HG02763 (cell line): ENCODE measurements at regions not wholly inside any gene's neighbourhood (a gene's known extent, or its start where the extent isn't known, plus 50 kb on each side); places are given as distances from the start of the nearest gene placed in this dataset.

Experiments used
- ATAC-seq: cut with Tn5 transposase; IDR thresholded peaks from one replicate; pipeline ENCODE4 v1.9.1; 2021; ENCODE audit warnings: mild to moderate bottlenecking, moderate library complexity; ENCODE audit not compliant: unreplicated experiment

DNA sequence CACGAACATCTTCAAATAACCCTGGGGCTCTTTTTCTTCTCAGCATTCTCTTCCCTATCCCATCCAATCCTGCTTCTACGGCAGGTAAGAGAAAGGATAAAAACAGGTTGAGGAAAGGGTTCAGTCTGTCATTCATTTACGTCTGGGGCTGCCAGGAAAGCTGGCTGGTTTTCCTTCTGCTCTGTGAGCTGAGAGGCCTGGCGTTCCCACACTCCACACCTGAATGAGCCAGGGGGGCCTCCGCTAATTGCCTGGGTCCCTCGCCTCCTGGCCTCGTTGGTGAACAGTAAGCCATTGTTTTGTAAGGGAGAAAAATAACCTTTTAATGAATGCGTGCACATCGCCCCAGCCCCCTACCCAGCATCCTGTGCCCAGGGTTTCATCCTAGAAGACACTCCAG, 70.8 kb upstream of the SIM2 start:
- ATAC-seq, result no peak

DNA sequence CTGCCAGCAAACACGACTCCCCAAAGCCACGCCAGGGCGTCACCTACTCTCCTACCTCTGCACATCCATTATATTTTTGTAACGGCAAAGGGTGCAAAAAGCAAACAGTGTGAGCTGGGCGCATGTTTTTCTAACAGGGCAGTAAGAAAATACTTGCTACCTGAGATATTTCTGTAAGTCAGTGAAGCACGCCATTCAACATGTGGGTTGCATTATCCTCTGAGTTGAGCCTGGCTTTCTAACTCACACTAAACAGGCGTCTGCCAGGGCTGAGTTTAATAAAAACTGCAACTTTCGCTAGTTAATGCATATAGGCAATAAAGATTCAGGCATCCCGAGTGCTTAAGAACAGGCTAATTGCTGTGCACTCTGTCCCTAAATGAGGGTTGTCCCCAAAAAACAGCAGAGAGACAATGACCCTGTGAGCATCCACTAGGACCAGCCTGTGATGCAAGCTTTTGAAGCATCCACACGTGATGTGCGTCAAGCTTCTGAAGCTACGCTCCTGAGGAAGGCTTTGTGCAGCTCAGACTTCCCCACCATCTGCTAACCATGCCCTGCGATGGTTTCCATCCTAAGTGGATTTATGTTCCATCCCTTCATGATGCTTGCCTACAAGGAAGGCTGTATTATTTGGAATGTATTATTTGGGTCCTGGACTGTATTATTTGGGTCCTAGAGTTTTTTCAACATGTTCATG, 70.0 kb upstream of the SIM2 start:
- no peak for ATAC-seq

DNA sequence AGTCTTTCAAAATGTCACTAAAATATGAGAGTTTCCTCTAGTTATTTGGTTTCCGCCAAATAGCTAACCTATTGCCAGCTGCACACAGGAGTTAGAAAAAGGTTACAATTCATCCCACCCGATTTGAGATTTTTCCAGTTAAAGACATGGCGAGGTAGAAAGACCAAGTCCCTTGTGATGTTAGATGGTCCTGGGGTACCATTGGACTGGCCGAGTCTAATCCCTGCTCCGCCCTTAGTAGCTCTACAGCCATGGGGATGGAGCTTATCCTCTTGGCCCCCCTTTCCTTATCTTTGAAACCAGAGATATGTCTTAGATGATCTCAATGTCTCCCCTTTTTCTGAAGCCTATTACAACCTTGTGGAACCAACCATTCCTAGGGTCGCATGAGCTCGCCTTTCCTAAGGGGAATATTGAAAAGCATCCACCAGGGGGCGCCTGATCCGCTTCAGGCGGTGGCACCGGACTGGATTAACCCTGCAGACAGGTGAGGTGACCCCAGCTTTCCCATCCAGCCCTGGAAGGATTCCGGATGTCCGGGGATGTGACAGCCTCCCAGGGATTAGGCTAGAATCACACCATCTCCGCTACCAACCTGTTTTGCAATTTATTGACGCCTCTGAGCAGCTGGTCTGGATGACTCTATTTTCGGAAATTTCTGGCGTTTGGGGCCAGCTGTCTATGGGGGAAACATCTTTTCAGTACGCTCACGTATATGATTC, 68.3 kb upstream of the SIM2 start:
- no peak for ATAC-seq

DNA sequence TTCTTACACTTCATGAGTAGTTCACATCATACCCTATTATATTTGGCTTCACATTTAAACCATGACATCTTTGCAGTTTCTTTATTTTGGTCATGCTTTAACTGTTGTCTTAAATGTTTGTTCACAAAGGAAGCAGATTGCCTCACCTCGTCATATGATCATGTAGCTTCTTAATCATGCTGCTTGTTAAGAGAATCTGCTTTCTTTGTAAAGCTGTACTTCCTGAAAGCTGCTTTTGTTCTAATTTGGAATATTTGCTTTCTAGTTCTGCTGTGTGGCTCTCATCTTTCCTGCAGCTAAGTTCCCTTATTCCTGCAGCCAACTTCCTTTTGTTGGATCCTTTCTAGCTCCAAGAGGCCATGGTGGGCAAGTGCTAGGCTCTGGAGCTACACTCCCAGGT, 62.9 kb upstream of the SIM2 start:
- no peak for ATAC-seq

DNA sequence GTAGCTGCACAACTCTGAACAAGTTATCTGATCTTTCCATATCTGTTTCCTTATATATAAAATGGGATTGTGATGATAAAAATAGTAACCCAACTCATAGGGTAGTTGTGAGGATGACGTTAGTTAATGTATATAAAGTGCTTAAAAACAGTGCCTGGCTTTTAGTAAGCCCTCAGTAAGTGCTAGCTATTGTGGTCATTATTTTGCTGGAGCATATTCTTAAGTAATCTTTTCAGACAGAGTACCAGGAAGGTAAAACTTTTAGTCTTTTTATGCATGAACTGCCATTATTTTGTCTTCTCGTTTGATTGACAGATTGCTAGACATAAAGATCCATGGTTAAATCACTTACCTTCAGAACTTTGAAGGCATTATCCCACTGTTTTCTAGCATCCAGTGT, 62.5 kb upstream of the SIM2 start:
- ATAC-seq, result no peak

DNA sequence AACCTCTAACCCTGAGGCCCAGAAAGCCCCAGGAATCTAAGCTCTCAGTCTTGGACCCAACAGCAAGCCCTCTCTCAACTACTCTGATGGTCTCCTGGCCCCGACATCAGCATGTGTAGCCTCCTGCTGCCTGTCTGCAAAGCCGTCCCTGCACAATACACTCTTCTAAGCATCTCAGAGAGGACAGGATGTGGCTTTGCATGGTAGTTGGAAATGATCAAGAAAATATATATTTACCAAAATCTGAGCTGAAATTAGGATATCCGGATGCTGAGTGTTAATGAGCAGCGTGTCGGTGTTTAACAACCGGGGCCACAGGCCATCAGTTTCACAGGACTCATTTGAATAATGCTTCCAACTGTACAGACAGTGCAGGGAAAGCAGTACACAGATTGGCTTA, 59.1 kb upstream of the SIM2 start:
- ATAC-seq, result no peak

DNA sequence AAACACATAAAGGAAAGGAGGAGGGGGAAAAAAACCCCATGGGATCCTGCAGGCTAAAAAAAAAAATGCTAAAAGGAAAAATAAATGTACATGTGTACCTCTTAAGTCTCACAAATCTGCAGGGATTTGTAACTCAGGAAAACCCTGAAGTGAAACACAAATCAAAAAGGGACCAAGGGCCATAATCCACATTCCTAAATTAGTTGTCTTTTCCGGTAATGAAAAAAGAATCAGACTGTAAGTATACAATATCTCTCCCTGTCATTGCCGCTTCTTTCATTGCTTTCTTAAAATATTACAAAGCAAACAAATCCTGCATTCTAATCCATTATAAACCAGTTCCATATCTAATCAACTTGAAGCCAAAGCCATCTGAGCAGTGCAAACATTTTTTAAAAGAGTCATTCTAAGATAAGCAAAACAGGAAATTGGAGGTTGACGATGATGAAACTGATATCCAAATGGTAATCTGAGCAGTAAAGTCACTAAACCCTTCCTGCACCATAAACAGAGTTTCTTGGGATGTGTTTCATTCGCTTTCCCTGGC, 58.7 kb upstream of the SIM2 start:
- no peak for ATAC-seq

DNA sequence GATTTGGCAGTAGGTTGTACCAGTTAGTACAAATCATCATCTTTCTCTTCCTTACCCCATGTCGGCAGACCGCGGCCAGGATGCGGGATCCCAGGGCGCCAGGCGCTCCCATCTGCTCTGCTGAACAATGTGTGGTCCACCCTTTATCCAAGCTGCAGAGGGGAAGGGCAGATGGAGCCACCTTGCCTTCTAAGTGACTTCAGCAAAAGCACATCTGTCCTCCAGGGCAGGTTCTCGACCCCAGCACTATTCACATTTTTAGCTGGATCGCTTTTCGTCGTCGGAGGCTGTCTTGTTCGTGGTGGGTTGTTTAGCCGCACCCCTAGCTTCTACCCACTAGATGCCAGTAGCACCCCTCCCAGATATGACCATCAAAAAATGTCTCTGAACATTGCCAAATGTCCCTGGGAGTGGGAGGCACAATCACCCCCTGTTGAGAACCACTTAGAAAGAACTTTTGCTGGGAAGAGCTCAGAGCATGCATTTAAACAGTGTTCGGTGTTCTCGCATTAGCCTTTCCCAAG, 58.1 kb upstream of the SIM2 start:
- no peak for ATAC-seq

DNA sequence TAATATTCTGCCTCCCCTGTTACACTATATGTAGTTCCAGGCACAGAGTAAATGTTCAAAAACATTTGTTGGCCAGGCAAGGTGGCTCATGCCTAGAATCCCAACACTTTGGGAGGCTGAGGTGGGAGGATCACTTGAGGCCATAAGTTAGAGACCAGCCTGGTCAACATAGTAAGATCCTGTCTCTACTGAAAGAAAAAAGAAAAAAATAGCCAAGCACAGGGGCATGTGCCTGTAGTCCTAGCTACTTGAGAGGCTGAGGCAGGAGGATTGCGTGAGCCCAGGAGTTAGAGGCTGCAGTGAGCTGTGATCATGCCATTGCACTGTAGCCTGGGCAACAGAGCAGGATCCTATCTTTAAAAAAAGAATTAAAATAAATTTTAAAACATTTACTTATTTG, 57.6 kb upstream of the SIM2 start:
- ATAC-seq, result no peak

DNA sequence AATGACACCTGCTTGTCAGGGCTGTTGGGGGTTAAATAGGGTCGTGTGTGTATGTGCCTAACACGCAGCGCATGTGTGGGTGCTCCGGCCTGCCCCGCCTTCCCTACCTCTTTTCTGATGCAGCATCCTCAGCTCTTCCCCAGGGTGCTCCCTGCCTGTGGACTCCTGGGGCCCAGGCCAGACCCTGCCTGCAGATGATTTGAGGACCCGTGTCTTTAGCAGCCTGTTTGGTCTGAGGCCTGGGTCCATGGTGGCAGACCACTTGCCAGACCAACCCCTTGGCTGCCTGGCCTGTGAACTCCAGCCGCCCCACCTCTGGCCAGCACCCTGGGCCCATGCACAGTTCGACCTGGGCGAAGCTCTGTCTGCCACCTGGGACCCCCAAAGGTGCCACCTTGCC, 57.0 kb upstream of the SIM2 start:
- ATAC-seq, result no peak

DNA sequence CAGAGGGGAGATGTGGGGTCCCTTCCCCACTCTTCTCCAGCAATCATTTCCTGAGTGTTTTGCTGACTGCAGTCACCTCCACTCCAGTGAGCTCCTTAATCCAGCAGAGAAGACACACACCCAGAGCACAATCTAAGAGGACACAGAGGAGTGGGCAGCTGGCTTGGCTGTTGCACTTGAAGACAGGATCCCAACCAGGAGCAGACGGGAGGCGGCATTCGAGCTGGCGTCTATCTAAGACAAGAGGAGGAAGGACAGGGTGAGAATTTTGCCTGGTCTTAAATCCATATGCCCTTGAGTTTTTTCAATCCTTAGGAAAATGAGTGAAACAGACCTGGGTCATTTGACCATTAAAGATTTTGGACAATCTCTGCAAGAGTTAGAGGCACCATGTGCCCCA, 56.1 kb upstream of the SIM2 start:
- ATAC-seq, result no peak

DNA sequence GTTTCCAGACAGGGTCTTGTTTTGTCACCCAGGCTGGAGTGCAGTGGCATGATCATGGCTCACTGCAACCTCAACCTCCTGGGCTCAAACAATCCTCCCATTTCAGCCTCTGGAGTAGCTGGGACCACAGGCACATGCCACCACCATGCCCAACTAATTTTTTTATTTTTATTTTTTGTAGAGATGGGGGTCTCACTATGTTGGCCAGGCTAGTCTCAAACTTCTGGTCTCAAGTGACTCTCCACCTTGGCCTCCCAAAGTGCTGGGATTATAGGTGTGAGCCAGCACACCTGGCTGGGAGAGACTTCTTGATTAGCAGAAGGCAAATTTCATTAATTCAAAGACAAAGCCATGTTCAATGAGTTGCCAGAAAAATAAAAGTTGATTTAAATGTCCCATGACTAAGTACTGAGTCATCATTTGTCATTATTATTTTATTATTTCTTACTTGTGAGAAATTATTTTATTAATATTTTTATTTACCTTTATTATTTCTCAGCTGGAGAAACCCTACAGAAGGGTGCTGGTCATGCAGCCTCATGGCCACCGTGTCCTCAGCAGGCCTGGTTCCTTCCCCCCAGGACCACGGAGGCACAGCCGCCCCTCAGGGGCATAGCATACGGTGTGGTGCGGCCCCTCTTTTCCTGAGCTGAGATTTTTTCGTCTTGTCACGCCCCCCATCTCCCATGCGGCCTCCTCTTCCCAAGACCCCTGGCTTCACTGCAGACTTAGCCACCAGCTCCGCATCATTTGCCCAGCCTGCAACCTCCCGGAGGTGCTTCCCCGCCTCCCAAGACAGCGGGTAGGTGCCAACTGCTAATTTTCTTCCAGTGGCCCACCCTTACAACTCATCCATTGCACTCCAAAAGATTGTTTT, 55.3 kb upstream of the SIM2 start:
- no peak for ATAC-seq

DNA sequence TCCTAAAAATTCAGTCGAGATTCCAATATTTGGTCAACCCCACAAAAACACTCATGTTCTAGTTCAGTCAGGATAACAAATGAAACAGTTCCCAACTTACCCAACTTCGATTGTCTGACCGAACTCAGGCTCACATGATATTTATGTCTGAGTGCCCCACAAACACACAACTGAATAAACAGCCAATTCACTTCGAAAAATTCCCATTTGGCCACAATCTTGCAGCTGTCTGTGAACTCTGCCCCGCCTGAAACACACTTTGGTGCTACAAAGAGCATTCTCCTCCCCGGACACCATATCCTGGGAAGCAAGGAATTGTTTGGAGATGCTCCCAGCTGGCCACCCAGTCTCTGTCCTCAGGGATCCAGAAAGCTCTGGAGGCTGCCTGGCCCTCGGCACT, 52.9 kb upstream of the SIM2 start:
- no peak for ATAC-seq

DNA sequence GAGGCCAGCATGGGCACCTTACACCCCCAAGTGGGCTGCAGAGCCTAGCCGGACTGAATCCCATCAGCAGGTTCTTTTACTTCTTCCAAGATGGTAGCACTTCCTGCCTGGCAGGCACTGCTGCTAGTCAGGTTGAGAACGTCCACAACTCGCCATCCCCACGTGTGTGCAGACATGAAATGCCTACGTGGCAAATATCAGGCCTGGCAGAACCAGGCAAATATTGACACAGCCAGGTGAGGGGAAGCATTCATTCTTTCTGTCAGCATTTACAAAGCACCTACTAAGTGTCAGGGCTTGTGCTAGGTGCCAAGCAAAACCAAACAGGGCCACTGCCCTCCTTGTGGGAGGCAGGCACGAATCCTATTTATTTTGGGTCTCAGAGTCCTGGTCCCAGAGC, 52.3 kb upstream of the SIM2 start:
- ATAC-seq, result no peak

DNA sequence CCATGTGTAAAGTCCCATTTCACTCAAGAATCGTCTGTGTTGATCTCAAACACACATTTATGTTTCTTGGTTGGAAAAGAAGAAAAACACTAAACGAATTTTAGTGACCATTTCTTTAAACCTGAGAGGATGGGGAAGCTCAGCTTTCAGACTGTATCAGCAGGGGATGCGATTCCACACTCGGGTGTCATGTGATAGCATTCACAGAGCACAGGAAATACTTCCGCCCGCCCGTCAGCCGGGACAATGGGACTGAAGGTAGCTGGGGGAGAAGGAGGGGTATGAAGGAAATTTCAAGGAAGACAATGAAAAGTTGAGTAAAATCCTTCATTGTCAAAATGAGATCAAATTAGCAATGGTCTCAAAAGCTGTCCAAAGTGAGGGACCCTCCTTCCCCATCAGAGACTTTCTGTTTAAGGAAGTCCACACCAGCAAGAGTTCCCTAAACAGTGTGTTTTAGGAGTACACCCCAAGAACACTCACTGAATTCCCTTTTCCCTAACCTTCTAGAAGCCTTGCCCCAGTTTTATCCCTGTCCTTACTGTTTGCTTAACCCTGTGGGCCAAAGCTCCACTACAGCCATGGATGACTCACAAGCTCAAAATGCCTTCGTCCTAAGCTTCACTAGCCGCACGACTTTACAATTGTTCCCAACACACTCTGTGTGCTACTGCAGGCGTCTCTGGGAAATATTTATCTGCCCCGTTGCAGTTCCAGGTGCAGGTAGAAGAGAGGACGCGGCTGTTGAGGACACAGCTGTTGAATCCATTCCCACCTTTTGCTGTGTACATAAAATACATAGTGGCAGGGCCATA, 51.4 kb upstream of the SIM2 start:
- no peak for ATAC-seq
